ENCODE measurements at regions not wholly inside any gene's neighbourhood (a gene's known extent, or its start where the extent isn't known, plus 50 kb on each side); places are given as distances from the start of the nearest gene placed in this dataset.

DNA sequence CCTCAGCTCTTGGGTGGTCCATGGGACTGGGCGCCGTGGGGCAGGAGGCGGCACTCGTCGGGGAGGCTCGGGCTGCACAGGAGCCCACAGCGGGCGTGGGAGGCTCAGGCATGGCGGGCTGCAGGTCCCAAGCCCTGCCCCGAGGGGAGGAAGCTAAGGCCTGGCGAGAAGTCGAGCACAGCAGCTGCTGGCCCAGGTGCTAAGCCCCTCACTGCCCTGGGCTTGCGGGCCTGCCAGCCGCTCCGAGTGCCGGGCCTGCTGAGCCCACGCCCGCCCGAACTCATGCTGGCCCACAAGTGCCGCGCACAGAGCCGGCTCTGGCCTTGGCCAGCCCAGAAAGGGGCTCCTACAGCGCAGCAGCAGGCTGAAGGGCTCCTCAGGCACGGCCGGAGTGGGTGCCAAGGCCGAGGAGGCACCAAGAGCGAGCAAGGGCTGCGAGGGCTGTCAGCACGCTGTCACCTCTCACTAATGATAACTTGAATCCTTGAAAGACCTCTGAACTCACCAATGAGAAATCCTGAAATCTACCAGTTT lies 1506.8 kb upstream of the WWC1 start:
- TF ChIP-seq, protein P1, sequence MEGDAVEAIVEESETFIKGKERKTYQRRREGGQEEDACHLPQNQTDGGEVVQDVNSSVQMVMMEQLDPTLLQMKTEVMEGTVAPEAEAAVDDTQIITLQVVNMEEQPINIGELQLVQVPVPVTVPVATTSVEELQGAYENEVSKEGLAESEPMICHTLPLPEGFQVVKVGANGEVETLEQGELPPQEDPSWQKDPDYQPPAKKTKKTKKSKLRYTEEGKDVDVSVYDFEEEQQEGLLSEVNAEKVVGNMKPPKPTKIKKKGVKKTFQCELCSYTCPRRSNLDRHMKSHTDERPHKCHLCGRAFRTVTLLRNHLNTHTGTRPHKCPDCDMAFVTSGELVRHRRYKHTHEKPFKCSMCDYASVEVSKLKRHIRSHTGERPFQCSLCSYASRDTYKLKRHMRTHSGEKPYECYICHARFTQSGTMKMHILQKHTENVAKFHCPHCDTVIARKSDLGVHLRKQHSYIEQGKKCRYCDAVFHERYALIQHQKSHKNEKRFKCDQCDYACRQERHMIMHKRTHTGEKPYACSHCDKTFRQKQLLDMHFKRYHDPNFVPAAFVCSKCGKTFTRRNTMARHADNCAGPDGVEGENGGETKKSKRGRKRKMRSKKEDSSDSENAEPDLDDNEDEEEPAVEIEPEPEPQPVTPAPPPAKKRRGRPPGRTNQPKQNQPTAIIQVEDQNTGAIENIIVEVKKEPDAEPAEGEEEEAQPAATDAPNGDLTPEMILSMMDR (IDR thresholded peaks at IDR 0.05), result no peak
- no peak for TF ChIP-seq POLR2A (IDR thresholded peaks at IDR 0.05)
